ENCODE measurements at regions not wholly inside any gene's neighbourhood (a gene's known extent, or its start where the extent isn't known, plus 50 kb on each side); places are given as distances from the start of the nearest gene placed in this dataset.
A peak's percentile ranks its signal among the peaks of the same experiment; 100 is the strongest.

GRCh38 chr2:237150186-237150585, 64.5 kb downstream of the COPS8 start:
- DNase-seq: no peak

DNA sequence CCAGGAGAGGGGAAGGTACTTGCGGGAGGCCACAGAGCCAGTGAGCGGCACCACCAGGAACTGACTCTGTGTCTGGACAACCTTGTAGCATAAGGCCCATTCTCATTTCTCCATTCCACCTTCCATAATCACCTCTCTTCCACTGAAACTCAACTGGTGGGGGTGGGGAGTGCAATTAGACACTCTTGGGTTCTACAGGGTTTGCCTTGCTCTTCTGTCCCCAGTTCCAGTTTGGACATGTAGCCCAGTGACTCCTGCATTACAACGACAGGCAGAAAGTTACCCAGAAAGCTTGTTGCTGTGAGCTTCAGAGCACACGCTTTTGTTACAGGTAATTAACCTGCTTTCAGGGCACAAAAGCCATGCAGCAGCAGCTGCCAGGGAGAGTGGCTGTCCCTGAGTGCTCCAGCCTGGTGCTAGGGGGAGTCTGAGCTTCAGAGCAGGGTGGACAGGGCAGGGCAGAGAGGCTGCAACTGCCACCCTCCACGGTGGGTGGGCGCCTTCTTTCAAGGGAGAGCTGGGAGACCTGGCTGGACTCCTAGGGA, 65.2 kb downstream of the COPS8 start:
- DNase-seq: no peak

DNA sequence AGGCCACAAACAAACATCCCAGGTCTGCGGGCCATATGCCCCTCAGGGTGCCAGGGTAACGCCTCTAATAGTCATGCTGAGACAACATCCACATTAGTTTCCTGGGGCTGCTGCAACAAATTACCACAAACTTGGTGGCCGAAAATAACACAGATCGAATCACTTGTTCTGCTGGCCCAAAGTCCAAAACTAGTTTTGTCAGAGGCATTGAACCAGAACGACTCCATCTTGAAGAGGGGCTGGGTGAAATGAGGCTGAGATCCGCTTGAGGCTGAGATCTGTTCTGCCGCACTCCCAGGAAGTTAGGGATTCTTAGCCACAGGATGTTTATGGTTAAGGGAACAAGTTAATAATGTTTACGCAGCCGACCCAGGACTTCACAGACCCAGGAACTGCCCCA, 66.7 kb downstream of the COPS8 start:
- DNase-seq: no peak

- no peak for DNase-seq
Measured at GRCh38 chr2:237153181-237153580, 67.5 kb downstream of the COPS8 start.

DNA sequence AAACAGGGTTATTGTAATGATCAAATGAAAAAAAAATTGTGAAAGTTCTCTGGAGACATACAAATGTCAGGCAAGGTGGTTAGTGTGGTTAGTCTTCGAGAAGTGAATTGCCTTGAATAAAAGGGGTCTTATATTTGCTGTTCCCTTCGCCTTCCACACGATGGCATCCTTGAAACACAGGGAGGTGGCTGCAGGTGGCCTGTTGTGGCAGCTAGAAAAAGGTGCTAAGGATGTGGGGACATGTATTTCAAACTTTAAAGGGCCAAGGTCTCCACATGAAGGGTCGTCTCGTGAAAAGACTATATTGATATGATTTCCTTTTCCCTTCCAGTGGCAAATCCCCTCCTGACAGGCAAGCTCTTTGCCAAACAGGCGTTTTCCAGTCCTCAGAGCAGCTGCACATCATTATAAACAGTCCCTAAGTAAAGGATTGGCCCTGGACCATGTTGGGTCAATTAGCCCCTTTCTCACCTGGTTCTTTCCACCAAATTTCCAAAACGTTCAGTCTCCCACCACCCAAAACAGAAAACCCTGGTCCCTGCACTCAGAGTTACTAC, 68.5 kb downstream of the COPS8 start:
- DNase-seq: peak; percentile 77

- DNase-seq: no peak
Measured at GRCh38 chr2:237154884-237155851, 69.5 kb downstream of the COPS8 start.

- DNase-seq: peak; percentile 90
Measured at GRCh38 chr2:237156031-237156856, 70.6 kb downstream of the COPS8 start.

DNA sequence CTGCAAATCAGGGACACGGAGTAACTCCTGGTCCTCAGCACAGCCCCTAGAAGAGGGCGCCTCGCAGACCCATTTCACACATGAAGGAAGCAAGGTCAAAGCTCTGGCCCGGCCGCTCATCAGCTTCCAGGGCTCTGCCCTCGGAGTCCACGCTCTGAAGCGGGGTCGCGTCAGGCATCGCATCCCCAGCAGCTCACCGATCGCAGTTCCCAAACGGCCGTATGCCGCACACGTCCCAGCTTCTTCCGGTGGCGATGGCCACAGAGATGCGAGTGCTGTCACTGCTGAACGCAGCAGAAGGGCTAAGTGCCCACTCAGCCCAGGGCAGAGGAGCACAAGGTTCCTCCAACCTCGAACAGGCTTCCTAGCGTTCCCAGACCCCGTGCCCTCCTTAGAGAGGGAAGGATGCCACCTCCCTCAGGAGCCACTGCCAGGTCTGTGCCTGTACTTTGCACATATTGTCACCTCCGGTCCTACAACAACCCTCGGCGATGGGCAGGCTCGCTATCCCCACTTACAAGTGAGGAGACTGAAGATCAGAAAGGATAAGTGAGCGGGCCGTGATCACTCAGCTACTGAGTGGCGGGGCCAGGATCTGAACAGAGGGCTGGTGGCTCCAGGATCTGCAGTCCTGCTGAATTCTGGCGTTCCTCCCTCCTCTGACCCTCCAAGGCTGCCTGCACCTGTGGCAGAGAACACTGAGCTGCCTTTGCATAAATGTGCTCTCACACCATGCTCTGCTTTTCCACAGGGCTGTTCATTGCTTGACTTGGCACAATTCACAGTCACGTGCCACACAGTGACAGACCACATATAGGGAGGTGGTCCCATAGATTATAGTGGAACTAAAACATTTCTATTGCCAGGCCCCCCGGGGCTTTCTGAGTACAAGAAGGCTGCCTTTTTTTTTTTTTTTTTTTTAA, 71.4 kb downstream of the COPS8 start:
- DNase-seq: peak; percentile 81

DNA sequence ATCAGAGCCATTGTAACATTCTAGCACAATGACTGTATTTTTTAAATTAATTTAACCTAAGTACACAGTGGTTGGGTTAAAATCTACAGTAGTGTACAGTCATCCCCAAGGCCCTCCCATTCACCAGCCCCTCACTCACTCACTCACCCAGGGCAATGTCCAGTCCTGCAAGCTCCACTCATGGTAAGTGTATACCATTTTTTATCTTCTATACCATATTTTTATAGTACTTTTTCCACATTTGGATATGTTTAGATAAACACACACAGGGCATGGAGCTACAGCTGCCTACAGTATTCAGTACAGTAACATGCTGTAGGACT, 72.1 kb downstream of the COPS8 start:
- no peak for DNase-seq

DNA sequence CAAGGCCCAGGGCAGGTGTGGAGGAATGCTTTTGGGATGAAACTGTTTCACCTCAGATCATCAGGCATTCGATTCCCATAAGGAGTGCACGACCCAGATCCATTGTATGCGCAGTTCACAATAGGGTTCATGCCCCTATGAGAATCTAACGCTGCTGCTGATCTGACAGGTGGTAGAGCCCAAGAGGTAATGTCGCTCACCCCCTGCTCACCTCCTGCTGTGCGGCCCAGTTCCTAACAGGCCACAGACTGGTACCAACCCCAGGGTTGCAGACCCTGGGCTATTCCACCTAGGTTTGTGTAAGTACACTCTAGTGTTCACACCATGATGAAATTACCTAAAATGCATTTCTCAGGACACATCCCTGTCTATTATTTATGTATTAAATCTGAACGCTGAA, 72.5 kb downstream of the COPS8 start:
- no peak for DNase-seq

DNA sequence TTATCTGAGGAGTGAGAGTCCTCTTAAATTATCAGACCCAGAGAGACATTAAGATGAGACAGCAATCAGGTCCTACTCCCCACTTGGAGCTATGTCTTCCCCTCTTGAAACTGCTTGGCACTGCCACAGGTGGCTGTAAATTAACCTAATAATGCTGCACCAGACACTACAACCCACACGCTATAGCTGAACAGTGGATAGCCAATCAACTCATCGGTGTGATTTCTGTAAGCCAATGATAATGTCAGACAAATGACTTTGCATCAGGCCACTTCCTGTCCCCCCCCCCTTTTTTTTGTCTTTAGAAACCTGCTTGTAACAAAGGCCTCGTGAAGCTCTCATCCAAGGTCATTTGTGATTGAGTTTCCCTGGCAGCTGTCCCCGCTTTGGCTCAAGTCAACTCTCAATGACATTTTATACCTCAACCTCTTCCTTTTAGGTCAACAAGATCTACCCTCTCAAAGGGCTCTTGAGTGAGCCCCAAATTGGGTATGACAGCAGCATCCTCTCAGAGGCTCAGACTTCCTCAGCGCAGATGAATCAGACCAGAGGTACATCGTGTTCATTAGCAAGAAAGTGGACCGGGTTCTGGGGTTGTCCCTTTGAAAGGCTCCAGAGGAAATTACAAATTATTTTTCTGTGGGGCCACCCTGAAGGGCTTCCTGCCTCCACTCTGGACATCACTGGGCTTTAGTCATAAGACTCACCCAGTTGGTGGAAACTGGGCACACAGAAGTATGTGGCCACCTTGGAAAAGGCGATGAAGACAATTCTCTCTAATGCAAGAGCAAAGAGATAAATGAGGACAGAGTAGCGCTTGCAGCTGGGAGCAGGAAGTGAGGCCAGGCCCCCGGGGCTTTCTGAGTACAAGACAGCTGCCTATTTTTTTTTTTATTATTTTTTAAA, 73.6 kb downstream of the COPS8 start:
- no peak for DNase-seq

GRCh38 chr2:237160271-237160919, 74.7 kb downstream of the COPS8 start:
- no peak for DNase-seq

- DNase-seq: no peak
Measured at GRCh38 chr2:237161189-237161588, 75.5 kb downstream of the COPS8 start.

DNA sequence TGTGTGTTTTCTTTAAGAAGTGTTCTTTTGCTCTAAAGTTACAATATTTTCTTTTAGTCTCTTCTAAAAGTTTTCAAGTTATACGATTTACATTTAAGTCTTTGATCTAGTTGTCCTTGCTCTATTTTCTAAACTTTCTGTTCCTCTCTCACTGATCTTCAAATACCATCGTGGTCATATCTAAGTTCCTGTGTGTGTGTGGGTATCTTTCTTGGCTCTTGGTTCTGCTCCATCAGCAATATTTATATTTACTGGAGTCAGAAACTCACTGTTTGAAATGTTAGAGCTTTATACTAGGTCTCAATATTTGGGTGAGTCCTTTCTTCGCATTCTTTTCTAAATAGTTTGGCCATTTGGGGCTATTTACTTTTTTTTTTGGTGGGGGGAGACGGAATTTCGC, 77.3 kb downstream of the COPS8 start:
- DNase-seq: no peak

DNA sequence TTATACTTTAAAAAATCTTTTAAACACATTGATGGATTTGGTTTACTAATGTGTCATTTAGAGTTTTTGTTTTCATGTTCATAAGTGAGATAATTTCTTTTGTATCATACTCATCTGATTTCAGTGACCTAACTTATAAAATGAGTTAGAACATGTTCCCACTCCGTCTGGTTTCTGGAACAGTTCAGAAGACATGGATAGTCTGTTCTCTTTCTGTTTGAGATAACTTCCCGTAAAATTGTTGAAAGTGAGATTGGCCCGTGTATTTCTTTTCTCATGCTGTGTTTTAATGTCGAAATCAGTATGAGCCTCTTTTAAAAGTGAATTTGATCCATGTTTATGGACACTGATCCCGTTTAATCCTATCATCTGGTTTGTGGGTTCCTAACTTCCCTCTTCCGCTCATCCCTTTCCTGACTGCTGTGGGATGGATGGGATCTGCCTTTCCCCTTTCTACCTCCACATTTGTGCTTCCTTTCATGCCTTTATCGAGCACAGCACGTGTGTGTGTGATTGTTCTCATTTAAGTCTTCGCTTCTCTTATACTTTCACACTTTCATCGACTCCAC, 78.9 kb downstream of the COPS8 start:
- no peak for DNase-seq

- DNase-seq: no peak
Measured at GRCh38 chr2:237165405-237166276, 80.0 kb downstream of the COPS8 start.

DNA sequence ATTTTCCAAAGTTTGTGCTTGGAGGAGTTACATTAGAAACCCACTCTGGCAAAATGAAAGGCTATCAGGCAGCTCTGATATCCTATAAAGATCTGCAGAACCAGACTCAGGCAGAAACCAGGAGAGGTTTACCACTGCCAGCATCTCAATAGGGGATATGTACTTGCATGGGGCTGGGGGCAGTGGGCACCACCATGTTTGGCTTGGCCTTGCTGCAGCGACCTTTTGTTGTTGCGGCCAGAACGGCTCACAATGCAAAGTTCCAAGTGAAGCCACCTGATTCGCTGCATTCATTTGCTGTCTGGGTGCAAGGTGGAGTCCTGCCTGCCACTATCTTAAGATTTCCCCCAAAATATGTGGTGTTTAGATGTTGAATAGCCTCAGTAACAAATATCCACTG, 81.3 kb downstream of the COPS8 start:
- DNase-seq: no peak

DNA sequence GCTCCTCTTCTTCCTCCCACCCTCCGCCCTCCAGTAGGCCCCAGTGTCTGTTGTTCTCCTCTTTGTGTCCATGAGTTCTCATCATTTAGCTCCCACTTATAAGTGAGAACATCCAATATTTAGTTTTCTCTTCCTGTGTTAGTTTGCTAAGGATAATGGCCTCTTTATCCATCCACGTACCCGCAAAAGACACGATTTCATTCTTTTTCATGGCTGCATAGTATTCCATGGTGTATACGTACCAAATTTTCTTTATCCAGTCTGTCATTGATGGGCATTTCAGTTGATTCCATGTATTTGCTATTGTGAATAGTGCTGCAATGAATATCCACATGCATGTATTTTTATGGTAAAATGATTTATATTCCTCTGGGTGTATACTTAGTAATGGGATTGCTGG, 82.2 kb downstream of the COPS8 start:
- DNase-seq: no peak

DNA sequence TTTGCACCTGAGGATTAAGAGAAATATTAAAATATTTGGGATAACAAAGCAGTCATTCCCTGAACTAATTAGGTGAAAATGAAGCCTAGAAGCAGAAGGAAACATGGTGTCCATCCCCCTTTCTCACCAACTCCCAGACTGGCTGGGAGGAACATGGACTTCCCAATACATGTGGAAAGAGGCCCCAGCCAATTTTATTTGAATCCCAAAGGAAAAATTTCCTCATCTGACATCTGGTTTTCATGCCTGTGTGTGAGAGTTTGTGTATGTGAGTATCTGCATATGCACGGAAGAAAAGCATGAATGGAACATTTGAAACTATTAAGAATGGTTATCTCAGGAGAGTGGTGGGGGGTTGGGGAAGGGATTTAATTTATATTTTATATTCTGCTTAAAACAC, 84.3 kb downstream of the COPS8 start:
- DNase-seq: peak; percentile 86
